IPS DF 19.7 (cell line): ENCODE measurements at regions not wholly inside any gene's neighbourhood (a gene's known extent, or its start where the extent isn't known, plus 50 kb on each side); places are given as distances from the start of the nearest gene placed in this dataset.
"Not testable (repeated sequence)": the region's sequence is repeated elsewhere in the genome, so short reads cannot be mapped to it uniquely, and the experiment has no call there.

Experiments used
- DNase-seq: peaks from one replicate; pipeline ENCODE4 v3.0.0-alpha.2; 2013; ENCODE audit warnings: low read depth, low spot score

DNA sequence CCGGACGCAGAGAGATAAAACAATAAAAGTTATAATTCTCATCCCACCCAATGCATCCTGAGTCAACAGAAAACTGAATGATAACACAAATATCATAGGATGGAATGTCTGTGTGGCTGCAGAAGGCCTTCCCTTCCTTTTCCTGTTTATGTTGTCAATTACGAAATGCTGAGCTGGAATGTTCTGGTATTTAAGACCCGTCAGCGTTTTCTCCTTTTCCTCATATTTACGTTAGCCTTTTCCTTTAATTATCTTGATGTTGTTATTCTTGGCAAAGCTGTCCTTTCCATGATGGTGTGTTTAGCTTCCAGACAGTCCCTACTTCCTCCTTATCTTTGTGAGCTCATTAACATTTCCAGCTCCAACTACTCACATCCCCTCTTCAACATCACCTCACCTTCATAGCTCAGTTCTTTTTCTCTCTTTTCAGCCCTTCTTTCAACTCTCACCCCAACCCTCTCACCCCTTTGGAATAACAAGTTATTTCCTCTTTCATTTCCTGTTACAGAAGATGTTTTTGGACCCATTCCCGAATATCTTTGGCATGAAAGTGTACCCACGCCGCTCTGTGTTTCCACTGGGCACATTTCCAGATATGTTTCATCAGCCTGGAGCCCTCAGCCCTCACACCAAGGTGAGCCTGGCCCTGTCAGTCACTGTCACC lies 221.6 kb downstream of the NR2F1-AS1 start:
- no peak for DNase-seq

DNA sequence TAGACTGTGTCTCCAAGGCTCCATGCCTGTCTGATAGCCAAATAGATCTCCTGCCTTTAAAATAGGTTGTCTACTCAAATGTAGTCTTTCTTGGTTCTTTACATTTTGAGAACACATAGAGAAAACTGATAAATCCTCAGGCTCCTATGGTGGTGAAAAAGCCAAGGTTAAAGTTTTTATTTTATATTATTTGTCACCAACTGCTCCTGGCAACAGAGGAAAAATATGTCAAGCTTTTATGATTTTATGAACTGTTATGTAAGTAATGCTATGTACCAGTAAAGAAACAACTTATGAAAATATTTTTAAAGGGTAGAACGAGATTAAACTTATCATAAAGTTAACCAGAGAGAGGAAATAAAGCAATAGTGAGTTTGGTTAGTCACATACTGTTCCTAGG lies 222.8 kb downstream of the NR2F1-AS1 start:
- DNase-seq, result no peak

DNA sequence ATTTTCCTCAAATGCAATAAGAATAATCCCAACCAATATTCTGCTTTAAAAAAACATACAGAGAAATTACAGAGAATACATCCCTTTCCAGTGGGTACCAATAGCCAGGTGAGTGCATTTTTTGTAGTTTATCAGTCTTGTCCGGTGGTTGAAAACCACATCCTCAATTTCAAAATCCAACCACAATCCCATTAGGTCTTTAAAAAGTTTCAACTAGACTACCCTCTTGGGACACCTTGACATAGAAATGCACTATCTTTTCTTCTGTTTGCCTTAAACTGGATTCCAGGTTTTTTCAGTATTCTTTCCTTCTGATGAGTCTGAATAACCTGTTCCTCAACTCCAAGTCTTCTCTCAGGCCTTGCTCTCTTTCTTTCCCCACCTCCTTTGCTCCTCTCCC lies 223.3 kb downstream of the NR2F1-AS1 start:
- DNase-seq, result no peak

DNA sequence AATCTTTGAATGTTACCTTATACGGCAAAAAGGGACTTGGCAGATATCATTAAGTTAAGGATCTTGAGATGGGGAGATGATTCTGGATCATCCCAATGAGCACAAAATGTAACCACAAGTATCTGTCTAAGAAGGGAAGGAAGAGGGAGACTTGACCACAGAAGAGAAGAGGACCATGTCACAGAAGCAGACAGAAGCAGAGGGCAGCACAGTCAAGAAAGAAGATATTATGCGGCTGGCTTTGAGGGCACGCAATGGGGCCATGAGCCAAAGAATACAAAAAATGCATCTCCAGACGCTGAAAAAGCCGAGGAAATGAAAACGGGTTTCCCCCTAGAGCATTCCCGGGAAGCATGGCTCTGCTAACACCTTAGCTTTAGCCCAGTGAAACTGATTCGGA lies 225.3 kb downstream of the NR2F1-AS1 start:
- DNase-seq, result no peak

DNA sequence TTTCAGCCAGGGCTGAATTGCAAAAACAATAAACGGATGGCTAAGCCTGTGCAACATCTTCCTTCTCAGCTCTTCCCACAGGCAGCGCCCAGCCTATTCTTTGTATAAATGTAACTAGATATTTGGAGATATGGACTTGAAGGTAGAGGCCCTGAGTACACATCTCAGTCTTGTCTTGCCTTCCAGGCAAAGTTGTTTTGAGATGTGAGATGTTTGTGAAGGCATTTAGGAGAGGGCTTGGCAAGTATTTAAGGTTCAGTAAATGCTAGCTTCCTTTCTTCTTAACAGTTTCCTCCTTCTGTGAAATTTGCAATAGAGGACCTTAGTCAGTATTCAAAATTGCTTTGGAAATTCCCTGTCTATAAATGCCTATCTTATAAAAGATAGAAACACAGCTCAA lies 228.8 kb downstream of the NR2F1-AS1 start:
- DNase-seq, result no peak

DNA sequence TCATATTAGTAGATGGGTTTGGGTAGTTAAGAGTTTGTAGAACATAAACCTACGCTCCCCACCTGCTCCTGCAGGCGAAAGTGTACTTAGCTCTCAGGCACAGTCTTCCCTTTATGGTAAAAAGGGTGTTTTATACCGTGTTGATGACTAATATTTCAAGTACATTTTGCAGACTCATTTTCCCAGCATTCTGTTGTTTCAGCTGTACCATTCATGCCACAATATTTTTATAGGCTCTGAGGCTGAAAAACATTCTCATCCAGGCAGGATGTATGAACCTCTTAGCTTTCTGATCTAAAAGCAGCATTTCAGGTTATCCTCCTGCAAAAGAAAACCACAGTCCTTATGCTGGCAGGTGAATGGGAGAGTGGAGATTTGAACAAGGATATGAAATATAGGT lies 231.4 kb downstream of the NR2F1-AS1 start:
- DNase-seq, result no peak

DNA sequence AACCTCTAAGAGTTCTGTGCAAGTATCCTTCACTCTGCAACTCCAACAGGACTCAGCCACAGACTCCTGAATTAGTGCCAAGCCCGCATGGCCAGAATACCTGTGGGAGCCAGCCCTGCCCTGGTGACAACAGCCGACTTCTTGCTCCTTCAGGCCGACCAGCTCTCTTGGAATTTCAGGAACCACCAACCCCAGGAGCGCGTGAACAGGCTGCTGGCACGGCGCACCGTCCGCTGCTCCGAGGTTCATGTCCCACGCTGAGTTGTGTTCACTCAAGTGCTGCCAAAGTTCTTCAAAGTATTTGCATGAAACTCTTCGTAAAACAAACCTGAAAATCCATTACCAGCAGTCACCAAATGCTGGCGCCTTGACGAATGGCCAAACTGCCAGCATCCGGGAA lies 232.8 kb downstream of the NR2F1-AS1 start:
- no peak for DNase-seq

DNA sequence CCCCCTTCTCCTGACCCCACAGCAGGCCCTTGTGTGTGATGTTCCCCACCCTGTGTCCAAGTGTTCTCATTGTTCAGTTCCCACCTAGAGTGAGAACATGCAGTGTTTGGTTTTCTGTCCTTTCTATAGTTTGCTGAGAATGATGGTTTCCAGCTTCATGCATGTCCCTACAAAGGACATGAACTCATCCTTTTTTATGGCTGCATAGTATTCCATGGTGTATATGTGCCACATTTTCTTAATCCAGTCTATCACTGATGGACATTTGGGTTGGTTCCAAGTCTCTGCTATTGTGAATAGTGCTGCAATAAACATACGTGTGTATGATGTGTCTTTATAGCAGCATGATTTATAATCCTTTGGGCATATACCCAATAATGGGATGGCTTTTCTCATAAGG lies 234.2 kb downstream of the NR2F1-AS1 start:
- not testable (repeated sequence) for DNase-seq

DNA sequence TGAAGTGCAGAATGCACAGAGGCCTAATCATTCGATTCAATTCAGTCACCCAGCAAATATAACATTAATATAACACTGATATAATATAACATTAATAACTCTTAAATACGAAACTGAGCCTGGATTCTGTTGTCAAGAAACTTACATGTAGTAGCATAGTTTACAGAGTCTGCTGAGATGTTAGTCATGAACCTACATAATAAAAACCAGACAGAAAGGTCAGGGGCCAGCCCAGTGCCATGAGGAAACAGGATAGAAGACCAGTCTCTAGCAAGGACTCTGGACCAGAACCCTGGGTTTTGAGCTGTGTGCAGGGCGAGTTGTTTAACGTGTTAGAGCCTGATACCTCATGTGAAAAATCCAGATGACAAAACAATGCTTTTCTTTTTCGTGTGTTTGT lies 234.7 kb downstream of the NR2F1-AS1 start:
- DNase-seq, result no peak

DNA sequence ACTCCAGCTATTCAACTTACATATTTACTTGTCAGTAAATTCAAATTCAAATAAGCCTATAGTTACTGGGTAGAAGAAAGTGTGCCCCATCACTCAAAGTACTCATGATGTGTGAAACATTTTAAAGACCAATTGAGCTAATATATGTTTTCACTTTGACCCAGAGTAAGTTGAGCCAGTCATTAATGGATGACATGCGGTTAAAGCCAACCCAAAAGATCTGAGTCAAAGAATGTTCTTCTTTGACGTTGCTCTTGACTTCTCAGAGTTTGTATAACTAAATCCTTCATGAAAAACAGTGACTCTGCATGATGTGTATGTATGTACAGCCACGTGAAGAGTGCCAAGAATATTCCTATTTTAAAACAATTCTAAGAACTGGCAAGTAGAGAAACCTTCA lies 237.4 kb downstream of the NR2F1-AS1 start:
- DNase-seq, result no peak

DNA sequence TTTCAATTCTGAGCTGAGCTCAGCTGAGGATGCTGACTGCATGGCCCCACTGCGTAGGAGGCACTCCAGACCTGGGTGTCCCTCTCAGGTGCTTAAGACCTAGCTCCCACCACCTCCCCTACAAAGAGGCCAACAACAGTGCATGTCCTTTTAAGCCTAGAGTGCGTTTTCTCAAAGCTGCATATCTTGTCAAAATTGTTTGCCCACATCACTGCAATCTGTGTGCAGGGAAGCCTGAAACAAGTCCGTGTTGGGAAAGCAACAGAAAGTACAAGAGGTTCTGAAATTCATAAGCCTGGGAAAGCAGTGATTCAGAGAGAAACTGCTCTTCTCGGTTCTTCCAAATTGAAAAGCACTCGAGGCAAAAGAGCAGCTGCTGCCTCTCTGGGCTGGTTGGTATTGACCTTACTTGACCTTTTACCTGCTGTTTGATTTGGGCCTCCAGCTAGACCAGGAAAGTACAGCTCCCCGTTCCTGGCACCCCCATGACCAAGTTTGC lies 238.4 kb downstream of the NR2F1-AS1 start:
- no peak for DNase-seq

DNA sequence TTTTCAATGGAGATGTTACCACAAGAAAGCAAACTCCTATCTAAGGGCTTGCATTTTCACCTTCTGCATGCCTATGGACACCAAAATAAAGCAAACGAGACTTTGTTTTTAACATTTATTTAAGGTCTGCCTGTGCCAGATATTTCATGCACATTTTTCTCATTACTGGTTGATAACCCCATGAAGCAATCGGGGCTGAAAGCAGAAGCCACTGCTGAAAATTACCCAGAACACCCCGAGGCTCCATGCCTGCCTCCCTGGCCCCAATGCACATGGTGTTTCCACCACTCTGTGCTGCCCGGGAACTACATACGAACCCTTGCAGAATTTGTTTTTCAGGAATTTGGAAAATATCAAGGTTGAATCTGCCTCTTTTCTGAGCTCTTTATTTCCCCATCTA lies 240.1 kb downstream of the NR2F1-AS1 start:
- DNase-seq, result no peak

DNA sequence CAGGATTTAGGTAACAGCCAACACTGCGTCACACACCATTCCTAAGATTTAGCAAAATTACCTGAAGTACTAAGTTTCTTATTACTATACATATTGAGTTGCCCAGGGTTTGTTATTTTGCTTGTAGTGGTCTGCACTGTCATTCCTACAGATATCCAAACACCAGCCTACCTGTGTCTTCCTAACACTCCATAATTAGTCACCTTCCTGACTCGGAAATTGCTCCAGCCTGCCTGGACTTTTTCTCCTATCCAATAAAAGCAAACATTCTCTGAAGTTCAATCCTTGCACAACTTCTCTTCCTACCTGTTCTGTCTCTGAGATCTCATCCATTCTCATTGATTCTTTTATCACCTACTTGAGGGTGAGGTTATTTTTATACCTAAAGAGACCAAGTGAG lies 243.9 kb downstream of the NR2F1-AS1 start:
- DNase-seq, result no peak

DNA sequence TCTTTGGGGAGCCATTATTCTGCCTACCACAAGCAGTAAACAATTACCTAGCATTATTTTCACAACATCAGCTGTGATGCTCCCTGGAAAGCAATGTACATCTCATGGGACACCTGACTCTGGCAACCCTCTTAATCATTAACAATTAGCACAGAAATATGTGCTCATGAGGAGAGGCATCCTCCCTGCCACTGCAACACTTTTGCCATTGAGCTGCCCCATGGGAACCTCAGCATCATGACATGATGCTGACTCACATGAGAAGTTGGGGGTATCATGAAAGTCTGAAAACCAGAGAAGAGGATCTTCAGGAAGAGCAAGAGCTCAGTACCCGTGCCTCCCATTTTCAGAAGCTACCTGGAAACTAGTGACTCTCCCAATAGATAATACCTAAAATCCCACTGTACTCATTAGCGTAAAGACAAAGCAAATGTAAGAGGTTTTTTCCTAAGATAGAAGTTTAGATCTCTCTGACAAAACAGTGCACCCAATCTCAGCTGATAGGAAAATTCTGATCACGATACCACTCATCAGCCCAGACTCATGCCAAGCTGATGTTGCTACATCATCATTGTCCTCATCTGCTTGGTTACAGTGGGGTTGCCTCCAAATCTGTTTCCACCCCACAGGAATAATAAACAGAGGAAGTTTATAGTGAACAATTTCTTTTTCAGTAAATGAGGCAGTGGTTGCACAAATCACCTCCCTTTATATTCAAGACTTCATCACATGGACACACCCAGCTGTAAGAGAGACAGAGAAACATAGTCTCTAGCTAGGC lies 244.5 kb downstream of the NR2F1-AS1 start:
- DNase-seq, result no peak

DNA sequence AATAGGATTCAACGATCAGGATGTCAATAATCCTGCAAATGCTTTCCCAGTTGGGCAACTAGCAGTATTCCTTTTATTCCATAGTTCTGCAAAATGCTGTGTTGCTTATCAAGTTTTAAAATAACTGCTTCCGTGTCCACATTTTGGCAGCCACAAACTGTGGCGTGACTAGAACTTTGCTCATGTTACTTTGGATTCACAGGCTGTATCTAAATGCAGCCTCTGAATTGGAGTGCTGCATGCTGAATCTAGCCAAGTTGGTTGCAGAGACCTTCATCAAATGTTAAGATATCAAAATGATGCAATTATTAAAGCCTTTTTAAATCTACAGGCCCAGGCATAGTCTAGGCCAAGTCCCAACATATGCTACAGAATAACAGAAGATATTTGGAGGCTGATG lies 249.2 kb downstream of the NR2F1-AS1 start:
- DNase-seq, result no peak

DNA sequence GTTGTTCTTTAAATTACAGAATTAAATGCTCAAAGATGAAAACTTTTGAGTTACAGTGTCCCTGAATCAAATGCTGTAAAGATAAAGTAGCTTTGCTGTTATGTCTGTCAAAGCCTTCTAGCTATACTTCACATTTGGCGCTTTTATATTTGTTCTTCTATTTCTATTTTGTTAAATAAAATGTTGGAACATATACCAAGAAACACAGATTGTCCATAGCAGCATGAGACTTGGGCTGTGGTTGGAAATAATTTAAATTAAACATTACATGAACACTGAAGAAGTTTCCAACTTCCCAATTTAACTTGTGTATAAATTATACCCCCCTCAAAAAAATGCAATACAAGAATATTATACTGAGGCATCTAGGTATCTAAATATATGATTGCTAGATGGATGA lies 249.8 kb downstream of the NR2F1-AS1 start:
- DNase-seq, result no peak

DNA sequence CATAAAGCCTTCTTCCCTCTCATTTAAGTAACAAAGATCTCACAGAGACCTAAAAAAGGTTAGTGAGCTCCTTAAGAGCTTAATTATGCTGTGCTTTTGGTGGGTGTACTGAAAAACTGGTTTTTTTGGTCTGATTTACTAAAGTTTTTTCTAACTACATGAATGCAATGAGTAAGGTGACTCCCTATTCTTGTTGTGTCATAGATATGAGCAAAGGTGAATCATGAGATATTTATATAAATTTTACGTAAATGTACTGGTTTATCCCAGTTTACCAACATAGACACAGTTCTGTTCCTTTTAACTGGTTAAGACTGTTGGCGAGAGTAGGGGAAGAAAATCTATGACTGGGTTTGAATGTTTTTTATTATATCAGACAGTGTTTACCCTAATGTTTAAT lies 250.5 kb downstream of the NR2F1-AS1 start:
- no peak for DNase-seq

DNA sequence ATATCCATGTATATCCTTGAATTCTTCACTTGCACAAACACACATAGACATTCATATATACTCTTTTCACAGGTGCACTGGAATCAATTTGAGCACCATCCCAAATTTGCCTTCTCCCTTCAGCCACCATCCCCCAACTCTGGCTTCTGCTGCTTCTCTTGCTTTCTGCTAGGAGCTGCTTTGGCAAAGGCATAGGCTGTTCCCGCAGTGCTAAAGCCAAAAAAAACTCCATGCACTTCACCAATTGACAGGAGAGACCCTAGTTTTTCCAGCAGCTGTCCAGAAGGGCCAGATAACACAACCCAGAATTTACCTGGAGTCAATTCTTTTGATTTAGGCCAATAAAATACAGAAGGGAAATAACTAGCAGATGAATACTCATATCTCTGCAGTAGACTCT lies 251.3 kb downstream of the NR2F1-AS1 start:
- DNase-seq, result no peak

DNA sequence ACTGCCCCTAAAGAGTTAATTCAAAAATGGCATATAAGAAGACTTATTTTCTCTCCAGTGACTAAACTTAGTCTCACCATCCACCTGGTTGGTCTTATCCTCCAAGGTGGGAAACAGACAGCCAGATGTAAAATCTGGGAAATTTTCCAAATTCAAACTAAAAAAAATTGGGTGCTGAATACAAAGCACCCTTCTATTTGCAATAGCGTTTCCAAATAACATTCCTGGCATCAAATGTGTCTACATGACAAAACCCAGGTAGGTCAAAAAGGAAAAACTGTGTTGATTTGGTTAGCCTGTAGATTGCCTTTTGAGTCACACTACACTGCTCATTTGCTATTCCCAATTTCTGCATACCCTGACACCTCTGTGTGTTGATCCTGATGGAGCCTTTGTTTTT lies 252.2 kb downstream of the NR2F1-AS1 start:
- no peak for DNase-seq

DNA sequence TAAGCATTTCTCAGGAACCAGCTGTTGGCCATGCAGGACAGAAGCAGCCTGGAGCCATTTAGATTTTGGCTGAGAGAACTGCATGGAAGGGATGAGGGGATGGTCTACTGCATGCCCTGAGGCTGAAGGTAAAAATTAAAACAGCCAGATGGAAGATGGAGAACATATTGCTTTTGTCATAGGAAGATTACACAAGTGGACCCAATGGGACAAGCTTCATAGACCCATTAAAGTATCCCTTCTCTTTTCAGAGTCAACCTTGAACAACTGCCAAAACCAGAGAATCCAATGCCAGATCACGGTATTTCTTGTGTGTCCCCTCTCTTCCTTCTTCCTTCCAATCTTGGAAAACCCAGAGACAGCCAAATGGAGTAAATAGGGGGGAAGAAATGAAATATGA lies 253.4 kb downstream of the NR2F1-AS1 start:
- DNase-seq, result no peak

DNA sequence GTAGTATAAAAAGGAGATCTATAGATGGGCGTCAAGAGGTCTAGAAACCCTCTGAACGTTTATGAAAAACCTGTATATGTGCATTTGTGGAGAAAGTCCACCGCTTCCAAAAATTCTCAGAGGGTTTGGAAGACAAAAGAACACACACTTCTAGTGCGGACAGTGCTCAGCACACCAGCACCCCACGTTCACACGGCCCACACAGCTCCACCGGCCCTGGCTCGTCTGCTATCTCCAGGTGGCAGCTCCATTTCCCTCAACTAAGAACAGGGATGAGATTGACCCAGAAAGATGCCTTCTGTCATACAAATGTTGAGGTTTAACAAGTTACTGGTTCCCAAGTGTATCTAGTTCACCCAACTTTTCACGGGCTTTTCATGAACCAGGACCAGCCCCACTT lies 255.1 kb downstream of the NR2F1-AS1 start:
- no peak for DNase-seq

DNA sequence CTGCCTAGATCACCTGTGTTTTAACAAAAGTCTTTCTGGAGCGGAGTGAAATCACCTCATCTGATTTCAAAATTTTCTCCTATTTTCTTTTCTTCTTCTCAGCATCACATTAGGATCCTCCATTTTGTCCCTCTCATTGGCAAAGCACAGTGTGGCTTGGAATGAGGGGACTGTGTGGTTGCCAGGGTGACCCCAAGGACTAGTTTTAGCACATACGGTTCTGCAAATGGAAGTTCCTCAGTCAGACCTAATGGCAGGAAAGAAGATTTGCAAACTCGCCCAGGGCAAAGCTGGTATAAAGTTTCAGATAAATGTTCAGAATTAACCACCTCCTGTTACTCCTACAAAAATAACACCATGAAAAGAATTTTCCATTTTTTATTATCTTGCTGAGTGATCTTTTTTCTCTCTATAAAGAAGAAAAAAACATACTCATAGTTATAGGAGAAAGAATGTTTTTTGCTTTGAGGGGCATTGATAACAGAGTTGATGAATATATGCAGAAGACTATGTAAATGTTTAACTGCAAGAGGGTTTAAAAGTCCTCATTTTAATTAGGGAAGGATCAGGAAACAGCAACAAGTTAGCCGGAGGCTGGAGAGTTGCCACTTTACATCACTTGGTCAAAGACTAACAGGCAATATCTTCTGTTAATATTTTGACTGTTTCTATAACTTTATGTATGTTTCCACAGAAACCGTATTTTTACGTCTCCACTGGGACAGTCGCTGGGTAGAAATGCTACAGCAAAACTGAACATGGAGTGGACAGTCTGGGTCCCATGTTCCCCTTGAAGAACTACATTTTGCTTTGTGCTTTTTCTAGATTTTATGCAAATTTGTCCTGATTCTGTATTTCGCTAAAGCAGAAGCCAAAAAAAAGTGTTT lies 257.8 kb downstream of the NR2F1-AS1 start:
- DNase-seq, result no peak
